Adipocyte (in vitro differentiated cells): ENCODE measurements at regions not wholly inside any gene's neighbourhood (a gene's known extent, or its start where the extent isn't known, plus 50 kb on each side); places are given as distances from the start of the nearest gene placed in this dataset.

ENCODE experiments used
- DNase-seq: peaks from one replicate; pipeline ENCODE4 v3.0.0-alpha.2; 2015; ENCODE audit warnings: low read depth
- H3K27me3 ChIP-seq: replicated peaks from 2 replicates; pipeline ENCODE4 v1.7.0; 2013; ENCODE audit warnings: mild to moderate bottlenecking, low read length, moderate library complexity; ENCODE audit not compliant: control insufficient read depth, insufficient read depth
- H3K36me3 ChIP-seq: 2 replicates; pipeline ENCODE4 v1.7.0; 2013; ENCODE audit warnings: low read length, mild to moderate bottlenecking, moderate library complexity; ENCODE audit not compliant: control insufficient read depth, insufficient read depth, severe bottlenecking
- H3K4me1 ChIP-seq: 2 replicates; pipeline ENCODE4 v1.7.0; 2013; ENCODE audit warnings: mild to moderate bottlenecking, low read length, moderate library complexity; ENCODE audit not compliant: control insufficient read depth, insufficient read depth
- H3K4me3 ChIP-seq: 2 replicates; pipeline ENCODE4 v1.7.0; 2013; ENCODE audit warnings: mild to moderate bottlenecking, low read length, moderate library complexity
- H3K9ac ChIP-seq: 2 replicates; pipeline ENCODE4 v1.7.0; 2013; ENCODE audit warnings: mild to moderate bottlenecking, low read length, moderate library complexity
- H3K9me3 ChIP-seq: 2 replicates; pipeline ENCODE4 v1.7.0; 2013; ENCODE audit warnings: mild to moderate bottlenecking, low read length, moderate library complexity; ENCODE audit not compliant: control insufficient read depth

GRCh38 chr16:7013990-7014389, 318.7 kb upstream of the RBFOX1 start:
- Histone ChIP-seq H3K9me3 (peaks cover 3% of the 10 kb centered on the region), H3K36me3 (no peaks in the 10 kb centered on the region), H3K4me3 (no peak overlapping the region), H3K9ac (no peak overlapping the region), H3K4me1 (no peaks in the 10 kb centered on the region), H3K27me3 (no peaks in the 10 kb centered on the region)
- peak; percentile 22 for DNase-seq

GRCh38 chr16:7004266-7004665, 328.4 kb upstream of the RBFOX1 start:
- DNase-seq: no peak
- no peaks in the 10 kb centered on the region for H3K27me3 ChIP-seq
- no peaks in the 10 kb centered on the region for H3K9me3 ChIP-seq

GRCh38 chr16:6993544-6993943, 339.1 kb upstream of the RBFOX1 start:
- Histone ChIP-seq H3K4me3 (no peak overlapping the region), H3K4me1 (no peaks in the 10 kb centered on the region), H3K36me3 (no peaks in the 10 kb centered on the region), H3K27me3 (no peaks in the 10 kb centered on the region), H3K9ac (no peak overlapping the region), H3K9me3 (peaks cover 5% of the 10 kb centered on the region)
- no peak for DNase-seq

More at GRCh38 chr16:7004266-7004665, 328.4 kb upstream of the RBFOX1 start:
- H3K36me3 ChIP-seq: no peaks in the 10 kb centered on the region
- H3K9ac ChIP-seq: no peak overlapping the region
- no peaks in the 10 kb centered on the region for H3K4me1 ChIP-seq
- H3K4me3 ChIP-seq: no peak overlapping the region

GRCh38 chr16:6988846-6989245, 343.8 kb upstream of the RBFOX1 start:
- Histone ChIP-seq H3K36me3 (no peaks in the 10 kb centered on the region), H3K9me3 (no peaks in the 10 kb centered on the region), H3K27me3 (no peaks in the 10 kb centered on the region), H3K4me1 (no peaks in the 10 kb centered on the region), H3K4me3 (no peak overlapping the region), H3K9ac (no peak overlapping the region)
- no peak for DNase-seq

GRCh38 chr16:6977916-6978315, 354.7 kb upstream of the RBFOX1 start:
- Histone ChIP-seq H3K4me3 (no peak overlapping the region), H3K27me3 (no peaks in the 10 kb centered on the region), H3K4me1 (no peaks in the 10 kb centered on the region), H3K9ac (no peak overlapping the region), H3K36me3 (no peaks in the 10 kb centered on the region), H3K9me3 (peaks cover 4% of the 10 kb centered on the region)
- DNase-seq: no peak

DNA sequence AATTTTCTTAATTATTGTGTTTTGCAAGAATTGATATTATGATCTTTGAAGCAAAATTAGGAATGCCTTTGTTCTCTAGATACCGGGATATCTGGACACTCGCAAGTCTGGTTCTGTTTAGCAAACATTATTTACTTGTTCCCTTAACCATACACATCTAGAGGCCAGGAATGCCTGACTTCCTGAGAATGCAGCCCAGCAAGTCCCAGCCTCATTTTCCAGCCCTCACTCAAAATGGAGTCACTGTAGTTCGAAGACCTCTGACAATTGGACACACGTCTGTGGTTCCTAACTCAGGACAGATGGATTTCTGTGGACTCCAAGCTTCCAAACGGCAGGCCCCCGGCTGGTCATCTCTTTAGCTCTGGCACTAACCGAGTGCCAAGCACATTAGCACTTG, 355.4 kb upstream of the RBFOX1 start:
- no peaks in the 10 kb centered on the region for H3K27me3 ChIP-seq
- H3K4me3 ChIP-seq: no peak overlapping the region
- no peak for DNase-seq
- no peak overlapping the region for H3K9ac ChIP-seq
- no peaks in the 10 kb centered on the region for H3K36me3 ChIP-seq
- no peaks in the 10 kb centered on the region for H3K4me1 ChIP-seq
- peaks cover 3% of the 10 kb centered on the region for H3K9me3 ChIP-seq

DNA sequence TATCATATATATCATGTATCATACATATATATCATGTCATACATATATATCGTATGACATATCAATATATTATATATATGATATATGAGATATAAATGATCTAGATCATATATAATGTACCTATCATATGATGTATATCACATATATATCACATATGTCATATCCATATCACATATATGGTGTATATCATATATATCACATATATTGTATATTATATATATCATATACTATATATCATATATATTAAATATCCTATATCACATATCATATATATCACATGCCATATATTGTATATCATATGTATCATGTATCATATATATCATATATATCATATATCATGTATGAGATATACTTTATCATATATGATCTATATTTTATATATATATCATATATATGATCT, 355.9 kb upstream of the RBFOX1 start:
- Histone ChIP-seq H3K4me3 (no peak overlapping the region), H3K9ac (no peak overlapping the region), H3K4me1 (no peaks in the 10 kb centered on the region), H3K36me3 (no peaks in the 10 kb centered on the region), H3K27me3 (no peaks in the 10 kb centered on the region), H3K9me3 (no peaks in the 10 kb centered on the region)
- DNase-seq: no peak

DNA sequence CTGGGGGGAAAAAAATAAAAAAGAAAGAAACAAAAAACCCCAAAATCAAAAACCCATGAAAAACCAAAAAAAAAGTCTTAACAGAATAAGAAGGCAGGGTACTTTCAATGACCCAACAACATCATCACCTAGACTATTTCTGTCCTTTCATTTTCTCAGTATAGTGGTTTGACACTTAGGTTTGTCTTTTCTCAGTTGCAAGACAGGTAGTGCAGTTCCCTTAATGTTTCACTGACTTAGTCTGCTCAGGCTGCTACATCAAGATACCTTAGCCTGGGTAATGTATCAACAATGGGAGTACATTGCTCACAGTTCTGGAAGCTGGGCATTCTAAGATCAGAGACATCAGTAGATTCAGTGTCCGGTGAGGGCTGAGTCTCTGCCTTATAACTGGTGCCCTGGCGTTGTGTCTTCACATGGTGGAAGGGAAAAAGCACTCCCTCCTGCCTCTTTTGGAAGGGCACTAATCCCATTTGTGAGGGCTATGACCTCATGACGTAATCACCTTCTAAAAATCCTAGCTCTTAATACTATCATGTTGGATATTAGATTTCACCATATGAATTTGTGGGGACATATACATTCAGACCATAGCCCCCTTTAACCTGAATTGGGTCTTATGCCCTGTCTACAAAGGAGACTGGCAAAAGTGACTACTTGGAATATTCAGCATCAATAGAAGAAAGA, 362.3 kb upstream of the RBFOX1 start:
- no peaks in the 10 kb centered on the region for H3K4me1 ChIP-seq
- DNase-seq: no peak
- H3K9me3 ChIP-seq: no peaks in the 10 kb centered on the region
- H3K9ac ChIP-seq: no peak overlapping the region
- no peaks in the 10 kb centered on the region for H3K36me3 ChIP-seq
- H3K4me3 ChIP-seq: no peak overlapping the region
- H3K27me3 ChIP-seq: no peaks in the 10 kb centered on the region

- H3K36me3 ChIP-seq: no peaks in the 10 kb centered on the region
- no peak for DNase-seq
- H3K27me3 ChIP-seq: no peaks in the 10 kb centered on the region
- no peak overlapping the region for H3K9ac ChIP-seq
- no peak overlapping the region for H3K4me3 ChIP-seq
- no peaks in the 10 kb centered on the region for H3K9me3 ChIP-seq
- H3K4me1 ChIP-seq: no peaks in the 10 kb centered on the region
These were observed 363.1 kb upstream of the RBFOX1 start for GRCh38 chr16:6969594-6969993.

DNA sequence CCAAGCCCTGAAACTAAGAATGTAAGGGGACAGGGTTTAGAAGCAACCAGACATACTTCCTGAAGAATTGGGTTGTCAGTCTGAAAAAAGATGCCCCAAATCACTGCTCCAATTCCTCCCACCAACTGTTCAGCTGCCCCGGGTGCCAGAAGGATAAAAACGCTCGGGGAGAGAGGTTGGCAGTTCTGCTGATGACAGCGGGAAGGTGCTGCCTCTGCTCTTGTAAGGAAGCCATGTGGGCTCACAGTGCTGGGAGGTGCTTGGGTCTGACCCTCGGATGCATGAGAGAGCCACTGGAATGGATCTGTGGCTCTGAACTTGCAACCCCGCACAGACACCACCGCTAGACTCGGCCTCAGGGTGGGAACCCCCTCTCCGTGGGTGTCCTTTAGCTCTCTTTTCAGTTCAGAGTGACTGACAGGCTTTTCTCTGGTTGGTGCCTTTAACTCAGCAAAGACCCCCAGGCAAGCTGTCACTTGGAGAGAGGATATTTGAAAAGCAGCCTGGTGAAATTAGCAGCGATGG, 364.8 kb upstream of the RBFOX1 start:
- Histone ChIP-seq H3K9ac (no peak overlapping the region), H3K4me3 (no peak overlapping the region), H3K4me1 (no peaks in the 10 kb centered on the region), H3K9me3 (no peaks in the 10 kb centered on the region), H3K36me3 (no peaks in the 10 kb centered on the region), H3K27me3 (no peaks in the 10 kb centered on the region)
- DNase-seq: no peak

DNA sequence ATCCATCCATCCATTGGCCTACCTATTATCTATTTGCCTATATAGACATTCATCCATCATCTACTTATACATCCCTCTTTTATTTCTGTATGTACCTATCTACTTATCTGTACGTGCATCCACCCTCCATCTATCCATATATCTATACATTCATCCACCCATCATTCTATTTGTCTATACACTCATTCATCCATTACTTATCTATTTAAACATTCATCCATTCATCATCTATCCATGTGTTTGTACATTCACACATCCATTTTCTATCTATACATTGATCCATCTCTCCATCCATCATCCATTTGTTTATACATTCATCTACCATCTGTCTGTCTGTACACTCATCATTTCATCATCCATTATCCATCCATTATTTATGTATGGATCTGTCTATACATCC, 365.7 kb upstream of the RBFOX1 start:
- Histone ChIP-seq H3K4me1 (no peaks in the 10 kb centered on the region), H3K36me3 (no peaks in the 10 kb centered on the region), H3K27me3 (no peaks in the 10 kb centered on the region), H3K9me3 (no peaks in the 10 kb centered on the region), H3K9ac (no peak overlapping the region), H3K4me3 (no peak overlapping the region)
- no peak for DNase-seq

- Histone ChIP-seq H3K9me3 (no peaks in the 10 kb centered on the region), H3K36me3 (no peaks in the 10 kb centered on the region), H3K4me3 (no peak overlapping the region), H3K4me1 (no peaks in the 10 kb centered on the region), H3K27me3 (no peaks in the 10 kb centered on the region), H3K9ac (no peak overlapping the region)
- DNase-seq: no peak
These were observed 368.0 kb upstream of the RBFOX1 start for GRCh38 chr16:6964679-6965078.
